ENCODE measurements at regions not wholly inside any gene's neighbourhood (a gene's known extent, or its start where the extent isn't known, plus 50 kb on each side); places are given as distances from the start of the nearest gene placed in this dataset.

- Histone ChIP-seq H3K9ac (ENCODE audit: low read depth, low read length) (no peak overlapping the region), H3K9me1 (ENCODE audit: insufficient read depth, low read length) (no peaks in the 10 kb centered on the region), H3K4ac (ENCODE audit: low read depth, low read length) (no peak overlapping the region), H2BK120ac (ENCODE audit: low read depth, low read length) (no peak overlapping the region), H3K27ac (ENCODE audit: insufficient read depth, low read length) (no peak overlapping the region), H2AK5ac (ENCODE audit: low read depth, low read length) (no peak overlapping the region), H4K8ac (ENCODE audit: low read depth in 2 of 2, low read length in 2 of 2) (no peak overlapping the region), H3K4me2 (ENCODE audit: low read depth, low read length) (no peak overlapping the region), H3K4me3 (ENCODE audit: insufficient read depth, low read depth, low read length) (no peak overlapping the region), H3K9me3 (ENCODE audit: control insufficient read depth, insufficient read depth, low read length) (peaks cover 43% of the 10 kb centered on the region), H4K20me1 (ENCODE audit: insufficient read depth, low read length) (no peaks in the 10 kb centered on the region), H2BK5ac (ENCODE audit: low read depth, low read length, poor library complexity, severe bottlenecking) (no peak overlapping the region), H2BK15ac (ENCODE audit: low read depth, low read length) (no peak overlapping the region), H3K18ac (ENCODE audit: low read depth, low read length) (no peak overlapping the region), H3K56ac (ENCODE audit: extremely low read depth, insufficient read depth, low read length) (no peak overlapping the region), H4K91ac (ENCODE audit: insufficient read depth, low read depth, low read length) (no peak overlapping the region), H3K14ac (replicated peaks; ENCODE audit: low read depth, low read length) (no peak overlapping the region), H2BK20ac (ENCODE audit: low read depth, low read length) (no peak overlapping the region), H3K27me3 (ENCODE audit: control insufficient read depth, insufficient read depth, low read length) (no peaks in the 10 kb centered on the region), H3K36me3 (ENCODE audit: control insufficient read depth, insufficient read depth, low read length) (no peaks in the 10 kb centered on the region), H3K23ac (ENCODE audit: low read depth, low read length) (no peak overlapping the region), H2AFZ (replicated peaks; ENCODE audit: low read length, poor library complexity) (no peak overlapping the region), H4K5ac (ENCODE audit: low read depth, low read length) (no peak overlapping the region), H3K4me1 (ENCODE audit: control insufficient read depth, insufficient read depth, low read length) (no peaks in the 10 kb centered on the region), H2AK9ac (replicated peaks; ENCODE audit: low read depth, low read length, poor library complexity) (no peak overlapping the region), H3K79me1 (ENCODE audit: low read depth in 1 of 2, low read length in 2 of 2) (no peaks in the 10 kb centered on the region)
- in situ Hi-C loops (cut with MboI; ENCODE audit: low sequenced_read_pairs) (no loop called here), dilution Hi-C loops (cut with HindIII; ENCODE audit: low sequenced_read_pairs, unreplicated experiment) (no loop called here), intact Hi-C loops (cut with micrococcal nuclease) (no loop called here)
- no peak for TF ChIP-seq RAD21 (IDR thresholded peaks at IDR 0.05; ENCODE audit: low read length)
- no peak for TF ChIP-seq SMC3 (IDR thresholded peaks at IDR 0.05; ENCODE audit: low read depth, low read length)
- TF ChIP-seq MAFK (IDR thresholded peaks at IDR 0.05; ENCODE audit: low read depth, low read length) = no peak
- TF ChIP-seq, protein P1, sequence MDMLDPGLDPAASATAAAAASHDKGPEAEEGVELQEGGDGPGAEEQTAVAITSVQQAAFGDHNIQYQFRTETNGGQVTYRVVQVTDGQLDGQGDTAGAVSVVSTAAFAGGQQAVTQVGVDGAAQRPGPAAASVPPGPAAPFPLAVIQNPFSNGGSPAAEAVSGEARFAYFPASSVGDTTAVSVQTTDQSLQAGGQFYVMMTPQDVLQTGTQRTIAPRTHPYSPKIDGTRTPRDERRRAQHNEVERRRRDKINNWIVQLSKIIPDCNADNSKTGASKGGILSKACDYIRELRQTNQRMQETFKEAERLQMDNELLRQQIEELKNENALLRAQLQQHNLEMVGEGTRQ (IDR thresholded peaks at IDR 0.05; ENCODE audit: low read depth, low read length) = no peak
- TF ChIP-seq POLR2A (IDR thresholded peaks at IDR 0.05; ENCODE audit: low read depth, low read length) = no peak
- no peak for TF ChIP-seq MXI1 (IDR thresholded peaks at IDR 0.05; ENCODE audit: borderline replicate concordance, low read depth, low read length)
- no peak for TF ChIP-seq RCOR1 (IDR thresholded peaks at IDR 0.05; ENCODE audit: insufficient replicate concordance, low read length)
- 67% methylated on average over 15 of the region's 16 CpGs; no CpG with 5 or more reads in 1 of the 2 experiments for WGBS, 2 experiments (ENCODE audit: extremely low coverage in 2 of 2, insufficient read length in 1 of 2)
- no peak for DNase-seq
- ATAC-seq (ENCODE audit: low read depth) = no peak
- ChIA-PET CTCF (no interaction called here), POLR2A (ENCODE audit: unreplicated experiment) (no interaction called here)
- no TSS peak for BruUV-seq (replicated peaks)
Measured at GRCh38 chr22:49660321-49660720, 167.4 kb downstream of the BRD1 start.

All from IMR-90 (cell line).